PC-3 (cell line): ENCODE measurements at regions not wholly inside any gene's neighbourhood (a gene's known extent, or its start where the extent isn't known, plus 50 kb on each side); places are given as distances from the start of the nearest gene placed in this dataset.
"Not testable (repeated sequence)": the region's sequence is repeated elsewhere in the genome, so short reads cannot be mapped to it uniquely, and the experiment has no call there.

Experiments used
- ATAC-seq: fragments of 200-7000 bp; cut with Tn5 transposase; 2 replicates; pipeline ENCODE4 v1.9.1; 2020; ENCODE audit warnings: mild to moderate bottlenecking, moderate library complexity
- BruUV-seq: library from RNA; stranded (reverse); fragments of 400-500 nt; replicated peaks from 2 replicates; lab custom pipeline; 2021; lab: Mats Ljungman, UMichigan
- CTCF ChIA-PET: fragments of 300-600 bp; sonication (Branson Sonifier 250); formaldehyde crosslinking; loops from one replicate; lab custom pipeline; 2022; ENCODE audit warnings: antibody characterized with exemption; lab: Charles Lee
- POLR2A ChIA-PET: fragments of 300-600 bp; sonication (Branson Sonifier 250); formaldehyde crosslinking; loops from one replicate; lab custom pipeline; 2022; ENCODE audit warnings: antibody characterized with exemption; ENCODE audit not compliant: unreplicated experiment; lab: Charles Lee
- DNase-seq: peaks from one replicate; pipeline ENCODE4 v3.0.0-alpha.2; 2015
- H2AFZ ChIP-seq: fragments of 300-600 bp; sonication (generic); 2 replicates; pipeline ENCODE4 v1.6.0; 2016; ENCODE audit warnings: antibody characterized with exemption, low read length
- H3F3A ChIP-seq: fragments of 300-600 bp; sonication (generic); one replicate; pipeline ENCODE4 v1.6.0; 2017; ENCODE audit warnings: antibody characterized with exemption, low read length, control low read depth, mild to moderate bottlenecking; ENCODE audit not compliant: unreplicated experiment
- H3K27ac ChIP-seq: fragments of 300-600 bp; sonication (generic); 2 replicates; pipeline ENCODE4 v1.5.1; 2016; ENCODE audit warnings: mild to moderate bottlenecking, low read length
- H3K27me3 ChIP-seq: fragments of 300-600 bp; sonication (generic); 2 replicates; pipeline ENCODE4 v1.6.1; 2016; ENCODE audit warnings: low read length, mixed read lengths
- H3K36me3 ChIP-seq: fragments of 300-600 bp; sonication (generic); 2 replicates; pipeline ENCODE4 v1.6.1; 2016; ENCODE audit warnings: low read depth, mixed run types, low read length, mixed read lengths
- H3K4me1 ChIP-seq: fragments of 300-600 bp; sonication (generic); 2 replicates; pipeline ENCODE4 v1.5.1; 2016; ENCODE audit warnings: low read length; ENCODE audit not compliant: insufficient read depth
- H3K4me2 ChIP-seq: fragments of 300-600 bp; sonication (generic); 2 replicates; pipeline ENCODE4 v1.6.0; 2016; ENCODE audit warnings: low read length
- H3K4me3 ChIP-seq: fragments of 300-600 bp; sonication (generic); 2 replicates; pipeline ENCODE4 v1.5.1; 2016; ENCODE audit warnings: mild to moderate bottlenecking, low read length, mixed read lengths
- H3K79me2 ChIP-seq: fragments of 300-600 bp; sonication (generic); 2 replicates; pipeline ENCODE4 v1.6.1; 2017; ENCODE audit warnings: low read length, mixed read lengths
- H3K9ac ChIP-seq: fragments of 300-600 bp; sonication (generic); 2 replicates; pipeline ENCODE4 v1.6.0; 2016; ENCODE audit warnings: mild to moderate bottlenecking, low read length
- H3K9me2 ChIP-seq: fragments of 300-600 bp; sonication (generic); replicated peaks from 2 replicates; pipeline ENCODE4 v1.6.1; 2016; ENCODE audit warnings: mixed run types, low read length, mixed read lengths
- H3K9me3 ChIP-seq: fragments of 300-600 bp; sonication (generic); 2 replicates; pipeline ENCODE4 v1.6.1; 2016; ENCODE audit warnings: low read length, mixed read lengths
- H4K20me1 ChIP-seq: fragments of 300-600 bp; sonication (generic); 2 replicates; pipeline ENCODE4 v1.6.1; 2016; ENCODE audit warnings: low read length, mixed read lengths
- CTCF ChIP-seq: fragments of 300-600 bp; sonication (generic); conservative IDR thresholded peaks from 2 replicates; pipeline ENCODE4 v1.5.1; 2017; ENCODE audit warnings: antibody characterized with exemption, low read depth, mild to moderate bottlenecking, low read length
- EZH2 ChIP-seq: fragments of 300-600 bp; sonication (generic); IDR thresholded peaks from one replicate; pipeline ENCODE4 v1.6.1; 2017; ENCODE audit warnings: antibody characterized with exemption, mild to moderate bottlenecking, low read length; ENCODE audit not compliant: unreplicated experiment
- EZH2phosphoT487 ChIP-seq: fragments of 300-600 bp; sonication (generic); IDR thresholded peaks from 2 replicates; pipeline ENCODE4 v1.6.1; 2018; ENCODE audit warnings: mild to moderate bottlenecking, antibody characterized with exemption, low read length, borderline replicate concordance
- intact Hi-C: fragments of 100-400 bp; cut with micrococcal nuclease; formaldehyde crosslinking; loops from 2 replicates; pipeline ENCODE4 v1.9.0; 2023

DNA sequence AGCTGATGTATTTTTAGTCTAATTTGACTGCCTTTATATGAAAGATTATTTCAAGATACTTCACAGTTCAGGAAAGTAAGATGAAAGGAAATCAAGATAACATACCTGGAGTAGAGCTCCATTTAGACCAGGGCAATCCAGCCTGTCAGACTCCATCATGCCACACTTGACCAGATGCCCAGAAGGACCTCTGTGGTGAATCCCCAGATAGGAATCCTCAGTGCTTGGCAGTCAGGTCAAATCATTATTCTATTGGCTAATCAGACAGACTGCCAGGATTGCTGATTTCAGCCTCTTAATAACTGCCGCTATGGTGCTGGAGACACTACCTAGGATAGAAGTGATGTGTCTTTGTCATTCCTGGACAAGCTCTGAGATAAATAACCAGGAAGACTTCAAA is 404.2 kb downstream of the STK39 start:
- H3K9me3 ChIP-seq = no peaks in the 10 kb centered on the region
- DNase-seq (no peak), ATAC-seq (no peak)
- no peak overlapping the region for H3K4me2 ChIP-seq
- H3F3A ChIP-seq = no peaks in the 10 kb centered on the region
- H3K9me2 ChIP-seq = no peaks in the 10 kb centered on the region
- POLR2A ChIA-PET = no interaction called here
- no peak overlapping the region for H3K27ac ChIP-seq
- CTCF ChIA-PET = no interaction called here
- no peaks in the 10 kb centered on the region for H3K36me3 ChIP-seq
- no peak overlapping the region for H3K4me3 ChIP-seq
- TF ChIP-seq EZH2 (no peak), CTCF (no peak), EZH2phosphoT487 (no peak)
- H3K27me3 ChIP-seq = no peaks in the 10 kb centered on the region
- H3K4me1 ChIP-seq = no peaks in the 10 kb centered on the region
- H3K9ac ChIP-seq = no peak overlapping the region
- no peaks in the 10 kb centered on the region for H3K79me2 ChIP-seq
- no peaks in the 10 kb centered on the region for H4K20me1 ChIP-seq
- no peak overlapping the region for H2AFZ ChIP-seq
- BruUV-seq = no TSS peak
- intact Hi-C loops = no loop called here

DNA sequence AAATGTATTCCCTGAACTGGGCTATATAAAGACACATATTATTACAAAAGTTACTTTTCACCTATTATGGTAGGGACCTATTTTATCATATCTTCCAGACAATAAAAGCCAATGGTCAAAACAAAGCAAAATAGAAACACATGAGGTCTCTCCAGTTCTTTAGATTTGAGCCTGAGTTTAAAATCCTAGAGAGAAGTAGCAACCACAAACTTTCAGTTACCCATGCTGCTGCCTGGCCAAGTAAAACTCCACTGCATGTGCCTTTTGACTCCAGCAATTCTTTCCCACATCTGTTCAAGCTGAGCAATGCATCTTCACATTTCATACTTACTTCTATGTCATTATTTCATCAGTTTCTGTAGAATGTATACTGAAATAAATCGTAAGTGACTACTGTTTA is 405.3 kb downstream of the STK39 start:
- H3K4me3 ChIP-seq = no peak overlapping the region
- no peaks in the 10 kb centered on the region for H3K9me3 ChIP-seq
- H3K4me2 ChIP-seq = no peak overlapping the region
- no peaks in the 10 kb centered on the region for H3K36me3 ChIP-seq
- no peaks in the 10 kb centered on the region for H3F3A ChIP-seq
- no peak overlapping the region for H2AFZ ChIP-seq
- H3K27me3 ChIP-seq = no peaks in the 10 kb centered on the region
- no peak overlapping the region for H3K9ac ChIP-seq
- ATAC-seq = no peak
- no peaks in the 10 kb centered on the region for H4K20me1 ChIP-seq
- ChIA-PET POLR2A (no interaction called here), CTCF (no interaction called here)
- H3K9me2 ChIP-seq = no peaks in the 10 kb centered on the region
- no peak overlapping the region for H3K27ac ChIP-seq
- intact Hi-C loops = no loop called here
- DNase-seq = no peak
- TF ChIP-seq EZH2 (no peak), EZH2phosphoT487 (no peak)
- BruUV-seq = no TSS peak
- no peaks in the 10 kb centered on the region for H3K4me1 ChIP-seq
- no peaks in the 10 kb centered on the region for H3K79me2 ChIP-seq

- intact Hi-C loops, CTCF ChIA-PET, BruUV-seq: not testable (repeated sequence)
Measured at GRCh38 chr2:167835290-167835689, 412.1 kb downstream of the STK39 start.

DNA sequence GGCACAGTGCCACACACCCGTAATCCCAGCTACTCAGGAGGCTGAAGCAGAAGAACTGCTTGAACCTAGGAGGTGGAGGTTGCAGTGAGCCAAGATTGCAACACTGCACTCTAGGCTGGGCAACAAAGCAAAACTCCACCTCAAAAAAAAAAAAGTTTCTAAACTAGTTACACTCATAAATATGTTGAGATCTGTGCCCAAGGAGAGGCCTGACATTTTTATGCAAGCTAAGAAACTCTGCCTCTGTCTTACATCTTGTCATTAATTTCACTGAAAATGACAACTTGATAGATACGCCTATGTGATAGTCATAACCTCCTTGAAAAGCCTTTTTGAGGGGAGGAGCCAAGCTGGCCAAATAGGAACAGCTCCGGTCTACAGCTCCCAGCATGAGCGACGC is 412.7 kb downstream of the STK39 start:
- H3K4me3 ChIP-seq = no peak overlapping the region
- POLR2A ChIA-PET = no interaction called here
- H3K9me3 ChIP-seq = no peaks in the 10 kb centered on the region
- intact Hi-C loops = no loop called here
- no peak overlapping the region for H3K27ac ChIP-seq
- no peaks in the 10 kb centered on the region for H4K20me1 ChIP-seq
- no peak overlapping the region for H2AFZ ChIP-seq
- H3K27me3 ChIP-seq = no peaks in the 10 kb centered on the region
- no peaks in the 10 kb centered on the region for H3K9me2 ChIP-seq
- no peaks in the 10 kb centered on the region for H3K36me3 ChIP-seq
- H3F3A ChIP-seq = no peaks in the 10 kb centered on the region
- DNase-seq (no peak), ATAC-seq (no peak)
- no TSS peak for BruUV-seq
- no peak for TF ChIP-seq EZH2phosphoT487
- H3K79me2 ChIP-seq = no peaks in the 10 kb centered on the region
- H3K9ac ChIP-seq = no peak overlapping the region
- H3K4me2 ChIP-seq = no peak overlapping the region
- H3K4me1 ChIP-seq = no peaks in the 10 kb centered on the region
- CTCF ChIA-PET = no interaction called here

More at GRCh38 chr2:167835290-167835689, 412.1 kb downstream of the STK39 start:
- ATAC-seq, POLR2A ChIA-PET, H3K9me2 ChIP-seq, H3K4me3 ChIP-seq, DNase-seq, H3K9me3 ChIP-seq, H3K36me3 ChIP-seq, H3K27me3 ChIP-seq, H3K4me2 ChIP-seq, H3K9ac ChIP-seq, H3K4me1 ChIP-seq, H2AFZ ChIP-seq, H3K27ac ChIP-seq, H3K79me2 ChIP-seq, H4K20me1 ChIP-seq, H3F3A ChIP-seq: not testable (repeated sequence)
